K562 (cell line): ENCODE measurements at regions not wholly inside any gene's neighbourhood (a gene's known extent, or its start where the extent isn't known, plus 50 kb on each side); places are given as distances from the start of the nearest gene placed in this dataset.

ENCODE experiments used
- ATAC-seq: fragments of 200-7000 bp; cut with Tn5 transposase; 3 replicates; pipeline ENCODE4 v1.9.1; 2020; ENCODE audit warnings: moderate library complexity
- BruUV-seq: library from RNA; stranded (reverse); fragments of 400-500 nt; replicated peaks from 2 replicates; lab custom pipeline; 2021; lab: Mats Ljungman, UMichigan
- CTCF ChIA-PET: fragments of 300-600 bp; formaldehyde crosslinking; extraction: SDS; loops from one replicate; lab custom pipeline; 2021; ENCODE audit warnings: low intra/inter-chr PET ratio; lab: Yijun Ruan, JAX
- POLR2A ChIA-PET: fragments of 300-600, 350-650 bp; sonication (Branson Sonifier 250); formaldehyde crosslinking; extraction: SDS; loops from one replicate; lab custom pipeline; 2021; ENCODE audit warnings: antibody characterized with exemption, inconsistent platforms; lab: Yijun Ruan, JAX
- DNase-seq, 4 experiments: peaks; one replicate each; pipeline versions ENCODE4 v3.0.0 to v3.0.0-alpha.2; 2011 to 2018; ENCODE audit warnings: low spot score in 3 of 4, mixed read lengths in 3 of 4; ENCODE audit errors: extremely low read depth in 1 of 4
- FAIRE-seq: peaks from 2 replicates; lab custom pipeline; 2011; peaks lifted over from hg19 to GRCh38; lab: Jason Lieb, UNC
- H2AFZ ChIP-seq: 2 replicates; pipeline ENCODE4 v1.6.0; 2011; ENCODE audit warnings: low read depth, low read length, control low read depth, inconsistent platforms
- H3K27ac ChIP-seq: fragments of 200-600 bp; 3 replicates; pipeline ENCODE4 v1.8.0; 2011; ENCODE audit warnings: low read depth, mild to moderate bottlenecking, control low read depth, inconsistent platforms, low read length, moderate library complexity, mixed read lengths; ENCODE audit errors: extremely low read depth
- H3K27me3 ChIP-seq, 2 experiments: fragments of 300-600 bp in 1 of 2; 2 replicates in 1 of 2; 3 replicates in 1 of 2; pipeline versions ENCODE4 v1.6.0 to v1.8.0; 2011; ENCODE audit warnings: inconsistent platforms in 2 of 2, low read length in 2 of 2, mild to moderate bottlenecking in 1 of 2, mixed read lengths in 1 of 2, moderate library complexity in 1 of 2; ENCODE audit not compliant: control insufficient read depth in 2 of 2, insufficient read depth in 2 of 2
- H3K36me3 ChIP-seq: fragments of 300-600 bp; 3 replicates; pipeline ENCODE4 v1.8.0; 2011; ENCODE audit warnings: mild to moderate bottlenecking, low read length, inconsistent platforms; ENCODE audit not compliant: control insufficient read depth, insufficient read depth
- H3K4me1 ChIP-seq, 2 experiments: fragments of 200-600 bp in 1 of 2; replicated peaks in 1 of 2; 2 replicates in 1 of 2; 3 replicates in 1 of 2; pipeline versions ENCODE4 v1.5.1 to v1.8.0; 2011; ENCODE audit warnings: inconsistent platforms in 2 of 2, low read length in 2 of 2, mild to moderate bottlenecking in 1 of 2, mixed read lengths in 1 of 2, moderate library complexity in 1 of 2; ENCODE audit not compliant: control insufficient read depth in 2 of 2, insufficient read depth in 2 of 2
- H3K4me2 ChIP-seq: 2 replicates; pipeline ENCODE4 v1.6.1; 2011; ENCODE audit warnings: low read length, control low read depth, inconsistent platforms, mixed read lengths; ENCODE audit not compliant: insufficient read depth
- H3K4me3 ChIP-seq: fragments of 200-600 bp; sonication (generic), shearing (Covaris generic); 2 replicates; pipeline ENCODE4 v1.5.1; 2016; ENCODE audit warnings: control low read depth, inconsistent platforms
- H3K79me2 ChIP-seq: fragments of 200-600 bp; 3 replicates; pipeline ENCODE4 v1.8.0; 2011; ENCODE audit warnings: low read length, inconsistent platforms; ENCODE audit not compliant: control insufficient read depth, insufficient read depth
- H3K9ac ChIP-seq, 2 experiments: 2 replicates each; pipeline versions ENCODE4 v1.6.0 to v1.6.1; 2011; ENCODE audit warnings: low read depth in 2 of 2, low read length in 2 of 2, control low read depth in 1 of 2, inconsistent platforms in 1 of 2, mild to moderate bottlenecking in 1 of 2, mixed read lengths in 1 of 2; ENCODE audit not compliant: insufficient read depth in 1 of 2
- H3K9me1 ChIP-seq: one replicate; pipeline ENCODE4 v1.6.0; 2011; ENCODE audit warnings: inconsistent platforms, mild to moderate bottlenecking, low read length, moderate library complexity; ENCODE audit not compliant: control insufficient read depth, insufficient read depth
- H3K9me3 ChIP-seq: replicated peaks from 2 replicates; pipeline ENCODE4 v1.5.1; 2011; ENCODE audit warnings: low read depth, low read length, inconsistent platforms; ENCODE audit not compliant: control insufficient read depth, insufficient read depth
- H4K20me1 ChIP-seq: replicated peaks from 2 replicates; pipeline ENCODE4 v1.6.1; 2011; ENCODE audit warnings: low read length, inconsistent platforms, mixed read lengths; ENCODE audit not compliant: control insufficient read depth, insufficient read depth
- CHD1 ChIP-seq: fragments of 200-600 bp; sonication (generic); IDR thresholded peaks from one replicate; pipeline ENCODE4 v1.6.1; 2012; ENCODE audit warnings: mild to moderate bottlenecking, moderate library complexity, low read length, inconsistent platforms
- CTCFL ChIP-seq: IDR thresholded peaks from 2 replicates; pipeline ENCODE4 v1.6.1; 2011; ENCODE audit warnings: borderline replicate concordance, low read depth, mild to moderate bottlenecking, moderate library complexity, low read length; ENCODE audit not compliant: insufficient read depth, poor library complexity, severe bottlenecking
- DNMT1 ChIP-seq: fragments of 450-650 bp; IDR thresholded peaks from 2 replicates; pipeline ENCODE4 v1.6.1; 2016; ENCODE audit warnings: antibody characterized with exemption, mild to moderate bottlenecking
- HDAC1 ChIP-seq, 2 experiments: fragments of 450-650 bp; IDR thresholded peaks; 2 replicates each; pipeline ENCODE4 v1.6.1; 2016 to 2017; ENCODE audit warnings: inconsistent platforms in 1 of 2, mild to moderate bottlenecking in 1 of 2, moderate library complexity in 1 of 2
- LEF1 ChIP-seq: fragments of 450-650 bp; IDR thresholded peaks from 2 replicates; pipeline ENCODE4 v1.6.1; 2016; ENCODE audit warnings: mild to moderate bottlenecking
- MEF2A ChIP-seq: IDR thresholded peaks from 2 replicates; pipeline ENCODE4 v1.6.1; 2011; ENCODE audit warnings: low read depth, mild to moderate bottlenecking, low read length, moderate library complexity; ENCODE audit not compliant: control insufficient read depth
- NCOR1 ChIP-seq: fragments of 450-650 bp; IDR thresholded peaks from 2 replicates; pipeline ENCODE4 v1.6.1; 2016; ENCODE audit warnings: mild to moderate bottlenecking, moderate library complexity
- RBFOX2 ChIP-seq: fragments of 200-400 bp; formaldehyde crosslinking; IDR thresholded peaks from 2 replicates; pipeline ENCODE4 v1.6.1; 2017; ENCODE audit warnings: low read depth, mild to moderate bottlenecking, low read length, moderate library complexity
- WHSC1 ChIP-seq: IDR thresholded peaks from one replicate; pipeline ENCODE4 v1.6.1; 2012; ENCODE audit warnings: low read length, control low read depth, inconsistent platforms
- WGBS: fragments of 100-300 bp; shearing (Covaris generic); methylation state at CpG from one replicate; pipeline ENCODE4 v1.1.6; 2016; ENCODE audit warnings: low coverage, mixed read lengths; ENCODE audit not compliant: insufficient coverage; ENCODE audit errors: missing lambda C conversion rate; 5-methylcytosine and 5-hydroxymethylcytosine counted together
- in situ Hi-C: fragments of 300-500 bp; cut with MboI; formaldehyde crosslinking; loops from 4 replicates; pipeline ENCODE4 v1.15.0; 2018; ENCODE audit warnings: inconsistent platforms, mixed read lengths
- intact Hi-C: fragments of 100-400 bp; cut with micrococcal nuclease; formaldehyde crosslinking; loops from 2 replicates; pipeline ENCODE4 v1.14.2; 2022

- no peak for TF ChIP-seq CTCFL
- no peak for TF ChIP-seq MEF2A
- TF ChIP-seq, all 486 proteins: peak for 0
Observed at GRCh38 chr13:74021505-74021904, 112.7 kb downstream of the KLF12 start (continued).

- H3K9me3 ChIP-seq, result no peaks in the 10 kb centered on the region
- no TSS peak for BruUV-seq
- H3K4me1 ChIP-seq, result no peaks in the 10 kb centered on the region
- no peak overlapping the region for H3K27ac ChIP-seq
- H3K36me3 ChIP-seq, result no peaks in the 10 kb centered on the region
- H3K79me2 ChIP-seq, result no peaks in the 10 kb centered on the region
- H3K27me3 ChIP-seq, result no peaks in the 10 kb centered on the region
- in situ Hi-C loops, result no loop called here
- ATAC-seq (no peak), DNase-seq (no peak)
- H4K20me1 ChIP-seq, result no peaks in the 10 kb centered on the region
- intact Hi-C loops, result no loop called here
- H3K9ac ChIP-seq, result no peak overlapping the region
- TF ChIP-seq RBFOX2 (no peak), NCOR1 (no peak), LEF1 (no peak), CHD1 (no peak), DNMT1 (no peak), HDAC1 (IDR thresholded peaks at IDR 0.05) (no peak), WHSC1 (no peak)
- TF ChIP-seq, all 486 proteins: peak for 0
- Histone ChIP-seq H2AFZ (no peak overlapping the region), H3K4me3 (no peak overlapping the region), H3K9me1 (no peaks in the 10 kb centered on the region), H3K4me2 (no peak overlapping the region)
- FAIRE-seq, result no peak
- 10% methylated on average over 1 of the region's 1 CpG for WGBS
- CTCF ChIA-PET, result no interaction called here
- POLR2A ChIA-PET, result no interaction called here
Observed at GRCh38 chr13:74018062-74018431, 116.2 kb downstream of the KLF12 start.
